NOMO-1 (cell line): ENCODE measurements at regions not wholly inside any gene's neighbourhood (a gene's known extent, or its start where the extent isn't known, plus 50 kb on each side); places are given as distances from the start of the nearest gene placed in this dataset.

Source experiments
- DNase-seq, 2 experiments: peaks; one replicate each; lab custom pipeline; 2025; ENCODE audit not compliant: unreplicated experiment in 2 of 2; lab: John Stamatoyannopoulos, UW

GRCh38 chr2:121860033-121860757 is 104.7 kb downstream of the TSN start:
- DNase-seq: no peak

DNA sequence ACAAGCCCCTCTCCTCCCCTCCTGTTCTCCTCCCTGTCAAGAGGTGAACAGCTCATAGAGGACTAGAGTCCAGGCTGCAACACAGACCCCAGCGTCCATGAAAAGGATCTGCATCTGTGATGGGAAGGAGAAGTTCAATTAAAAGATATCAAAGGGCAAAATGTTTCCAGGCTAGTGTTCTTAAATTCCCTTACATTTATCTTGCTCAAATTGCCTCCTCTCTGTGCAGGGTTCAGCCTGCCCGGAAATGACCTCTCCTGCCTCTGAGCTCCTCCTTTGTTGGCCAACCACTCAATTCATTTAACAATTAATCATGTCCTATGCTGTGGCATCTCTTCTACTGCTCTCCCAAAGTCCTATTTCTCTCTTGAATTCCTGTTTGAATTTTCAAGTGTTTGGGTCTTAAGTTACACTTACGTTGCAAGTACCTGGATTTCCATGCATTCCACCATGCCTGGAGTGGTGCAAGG is 105.3 kb downstream of the TSN start:
- DNase-seq: no peak

- no peak for DNase-seq
Observed at GRCh38 chr2:121862286-121862685, 106.8 kb downstream of the TSN start.

GRCh38 chr2:121865914-121866313 is 110.5 kb downstream of the TSN start:
- DNase-seq: no peak

DNA sequence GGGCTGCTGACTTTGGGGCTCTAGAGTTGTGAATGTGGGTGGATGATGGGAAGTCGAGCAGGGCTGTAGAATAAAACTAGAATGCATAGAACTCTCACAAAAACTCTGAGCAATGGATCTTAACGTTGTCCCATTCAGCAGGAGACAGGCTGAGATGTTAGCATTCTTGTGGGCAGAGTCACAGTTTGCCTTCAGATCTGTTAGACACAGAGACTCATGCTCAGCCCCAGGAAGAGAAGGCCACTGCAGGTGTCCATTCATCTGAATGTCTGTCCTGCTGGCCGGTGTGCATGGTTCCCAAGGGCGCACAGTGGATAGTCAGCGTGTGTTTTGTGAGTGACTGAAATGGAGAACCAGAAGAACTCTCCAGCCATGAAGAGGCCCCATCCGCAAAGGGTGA is 111.3 kb downstream of the TSN start:
- no peak for DNase-seq

DNA sequence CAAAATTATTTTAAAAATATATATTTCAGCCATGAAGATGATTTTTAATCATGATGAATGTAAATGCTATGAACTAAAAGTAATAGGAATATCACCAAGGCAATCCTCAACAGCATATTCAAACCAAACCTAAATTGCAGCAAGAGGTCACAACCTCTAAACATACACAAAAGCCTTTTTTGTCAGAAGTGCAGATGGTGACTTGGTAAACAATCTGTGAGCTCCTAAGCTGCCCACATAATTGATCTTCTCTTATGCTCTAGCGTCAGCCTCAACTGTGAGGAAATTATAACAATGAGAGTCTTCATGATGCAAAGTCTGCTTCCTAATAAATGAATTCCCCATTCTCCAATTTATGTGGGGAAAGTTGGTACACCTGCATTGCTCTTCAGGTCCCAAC is 113.2 kb downstream of the TSN start:
- no peak for DNase-seq

GRCh38 chr2:121869363-121869762 is 113.9 kb downstream of the TSN start:
- DNase-seq: no peak

- DNase-seq: no peak
Observed at GRCh38 chr2:121869873-121870272, 114.4 kb downstream of the TSN start.

GRCh38 chr2:121872651-121873050 is 117.2 kb downstream of the TSN start:
- DNase-seq: no peak

GRCh38 chr2:121873864-121874263 is 118.4 kb downstream of the TSN start:
- DNase-seq: no peak

- no peak for DNase-seq
Observed at GRCh38 chr2:121875585-121876185, 120.2 kb downstream of the TSN start.

DNA sequence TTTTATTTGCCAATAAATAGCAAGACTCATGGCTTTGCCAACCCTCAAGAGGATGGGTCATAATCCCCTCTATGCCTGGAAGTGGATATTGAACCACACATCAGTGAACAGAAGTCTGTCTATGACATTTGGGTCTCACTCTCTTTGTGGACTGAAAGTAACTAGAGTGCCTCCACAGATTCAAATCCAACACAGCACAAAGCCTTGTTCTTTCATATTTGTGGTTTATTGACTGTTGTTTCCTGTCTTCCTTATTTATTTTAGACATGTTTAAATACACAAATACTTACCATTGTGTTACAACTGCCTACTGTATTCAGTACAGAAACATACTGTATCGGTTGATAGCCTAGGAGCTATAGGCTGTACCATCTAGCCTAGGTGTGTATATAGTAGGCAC is 121.9 kb downstream of the TSN start:
- DNase-seq: no peak

GRCh38 chr2:121880283-121880682 is 124.8 kb downstream of the TSN start:
- no peak for DNase-seq

DNA sequence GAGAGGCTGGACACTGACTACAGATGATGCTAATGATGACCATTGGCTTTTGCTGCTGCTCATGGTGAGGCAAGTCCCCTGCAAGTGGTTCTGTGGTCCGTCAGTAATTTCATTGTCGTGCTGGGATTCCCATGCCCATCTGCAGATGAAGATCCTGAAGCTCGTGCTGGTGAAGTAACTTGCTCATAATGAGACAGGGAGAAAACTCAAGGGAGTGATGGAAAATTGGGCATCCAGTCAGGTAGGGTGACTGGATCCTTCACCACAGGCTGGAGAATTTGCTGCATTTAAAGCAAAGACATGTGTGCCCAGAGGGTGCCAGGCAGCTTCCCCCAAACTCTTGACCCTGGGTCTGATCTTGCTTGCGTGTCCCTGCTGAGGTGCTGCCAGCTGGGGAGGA is 125.6 kb downstream of the TSN start:
- DNase-seq: no peak

DNA sequence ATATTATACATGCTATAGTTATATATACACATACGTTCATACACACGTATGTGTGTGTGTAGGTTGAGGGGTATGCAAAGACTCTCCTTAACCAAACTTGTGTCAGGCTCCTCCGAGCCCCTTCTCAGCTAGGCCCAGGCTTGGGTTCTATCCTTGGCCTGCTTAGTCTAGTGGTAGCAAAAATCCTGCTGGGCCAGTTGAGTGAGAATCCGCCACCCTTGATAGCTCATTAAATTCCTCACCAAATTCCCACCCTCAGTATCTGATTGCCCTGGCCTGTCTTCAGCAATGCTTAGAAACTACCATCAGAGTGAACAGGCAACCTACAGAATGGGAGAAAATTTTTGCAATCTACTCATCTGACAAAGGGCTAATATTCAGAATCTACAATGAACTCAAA is 126.5 kb downstream of the TSN start:
- DNase-seq: no peak

GRCh38 chr2:121884078-121884477 is 128.6 kb downstream of the TSN start:
- DNase-seq: no peak

DNA sequence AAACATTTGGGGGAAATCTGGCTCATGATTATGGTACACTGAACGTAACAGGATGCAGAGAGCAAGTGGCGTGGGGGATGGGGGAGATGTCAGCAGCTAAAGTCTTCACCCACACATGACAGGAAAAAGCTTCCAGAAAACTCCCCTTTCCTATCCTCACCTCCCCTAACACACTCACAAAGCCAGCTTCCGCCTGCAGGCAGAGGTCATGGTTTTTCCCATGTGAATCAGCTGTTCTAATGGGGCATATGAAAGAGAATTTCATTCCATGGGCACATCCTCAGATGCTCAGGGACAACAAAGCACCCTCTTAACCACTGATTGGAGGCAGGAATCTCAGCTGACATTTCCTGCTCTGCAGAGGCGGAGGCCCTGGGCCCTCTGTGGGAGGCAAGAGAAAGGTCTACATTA is 129.1 kb downstream of the TSN start:
- no peak for DNase-seq

GRCh38 chr2:121886059-121886458 is 130.6 kb downstream of the TSN start:
- DNase-seq: no peak

GRCh38 chr2:121887513-121888188 is 132.2 kb downstream of the TSN start:
- no peak for DNase-seq

DNA sequence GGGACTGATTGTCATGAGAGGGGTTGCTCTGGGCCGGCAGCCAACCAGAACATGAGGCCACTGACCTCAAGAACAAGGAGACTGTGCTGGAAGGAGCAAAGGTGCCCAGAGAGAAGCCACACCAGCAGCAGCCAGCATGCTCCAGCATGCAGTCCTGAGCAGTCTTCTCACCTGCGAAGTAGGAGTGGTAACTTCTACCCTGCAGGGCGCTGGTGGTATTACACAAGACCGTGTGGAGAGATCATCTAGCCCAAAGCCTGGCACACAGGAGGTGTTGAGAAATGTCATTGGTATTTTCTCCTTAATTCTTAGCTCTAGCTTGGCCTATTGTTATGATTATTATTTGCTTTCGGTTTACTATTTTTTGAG is 132.7 kb downstream of the TSN start:
- DNase-seq: no peak

DNA sequence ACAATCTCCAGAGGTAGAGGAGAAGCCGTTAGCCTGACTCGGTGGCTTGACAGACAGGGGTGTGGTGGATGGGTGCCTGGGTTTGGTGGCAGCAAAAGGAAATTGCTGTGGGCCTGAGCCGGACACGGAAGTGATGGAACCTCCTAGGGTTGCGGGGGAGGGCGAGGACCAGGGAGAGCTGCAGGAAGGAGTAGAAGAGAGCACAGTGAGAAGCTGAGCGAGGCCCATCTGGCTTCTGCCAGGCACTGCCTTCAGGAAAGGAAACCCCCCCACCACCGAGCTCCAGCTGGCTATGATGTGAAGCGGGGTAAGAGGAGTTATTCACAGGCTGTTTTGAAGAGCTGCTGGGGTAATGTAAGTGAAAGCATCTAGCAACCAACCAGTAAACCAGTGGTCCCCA is 134.6 kb downstream of the TSN start:
- no peak for DNase-seq
